Bronchial epithelial cell (primary cell): ENCODE measurements at regions not wholly inside any gene's neighbourhood (a gene's known extent, or its start where the extent isn't known, plus 50 kb on each side); places are given as distances from the start of the nearest gene placed in this dataset.
"Not testable (repeated sequence)": the region's sequence is repeated elsewhere in the genome, so short reads cannot be mapped to it uniquely, and the experiment has no call there.

ENCODE experiments used
- DNase-seq: peaks from one replicate; pipeline ENCODE4 v3.0.0-alpha.2; 2010; ENCODE audit warnings: low read depth
- FAIRE-seq: peaks from 2 replicates; lab custom pipeline; 2011; peaks lifted over from hg19 to GRCh38; lab: Jason Lieb, UNC
- H3K27me3 ChIP-seq: 2 replicates; pipeline ENCODE4 v1.5.1; 2011; ENCODE audit warnings: low read length; ENCODE audit not compliant: control insufficient read depth, insufficient read depth
- H3K36me3 ChIP-seq: 2 replicates; pipeline ENCODE4 v1.5.1; 2011; ENCODE audit warnings: low read length; ENCODE audit not compliant: control insufficient read depth, insufficient read depth
- H3K4me3 ChIP-seq: 2 replicates; pipeline ENCODE4 v1.5.1; 2011; ENCODE audit warnings: mild to moderate bottlenecking, low read depth, low read length, control low read depth
- CTCF ChIP-seq: IDR thresholded peaks from 2 replicates; pipeline ENCODE4 v1.5.1; 2011; ENCODE audit warnings: mild to moderate bottlenecking, moderate library complexity, low read length, control low read depth, inconsistent platforms; ENCODE audit not compliant: insufficient read depth, severe bottlenecking

- Histone ChIP-seq H3K36me3 (no peaks in the 10 kb centered on the region), H3K4me3 (no peak overlapping the region), H3K27me3 (no peaks in the 10 kb centered on the region)
- DNase-seq, result no peak
- no peak for FAIRE-seq
- TF ChIP-seq CTCF, result no peak
Observed at GRCh38 chr7:11266101-11266500, 292.4 kb downstream of the PHF14 start.

- no peaks in the 10 kb centered on the region for H3K27me3 ChIP-seq
- DNase-seq, result no peak
- TF ChIP-seq CTCF, result no peak
Observed at GRCh38 chr7:11272352-11272751, 298.7 kb downstream of the PHF14 start.

GRCh38 chr7:11274074-11274473 is 300.4 kb downstream of the PHF14 start:
- DNase-seq (no peak), FAIRE-seq (no peak)
- Histone ChIP-seq H3K36me3 (no peaks in the 10 kb centered on the region), H3K4me3 (no peak overlapping the region), H3K27me3 (no peaks in the 10 kb centered on the region)
- no peak for TF ChIP-seq CTCF

More at GRCh38 chr7:11272352-11272751, 298.7 kb downstream of the PHF14 start:
- no peak overlapping the region for H3K4me3 ChIP-seq
- FAIRE-seq, result no peak
- no peaks in the 10 kb centered on the region for H3K36me3 ChIP-seq

- Histone ChIP-seq H3K36me3 (no peaks in the 10 kb centered on the region), H3K4me3 (no peak overlapping the region), H3K27me3 (no peaks in the 10 kb centered on the region)
- DNase-seq, result no peak
- no peak for TF ChIP-seq CTCF
- FAIRE-seq, result no peak
Observed at GRCh38 chr7:11281953-11282352, 308.3 kb downstream of the PHF14 start.

GRCh38 chr7:11283584-11283983 is 309.9 kb downstream of the PHF14 start:
- not testable (repeated sequence) for DNase-seq, H3K36me3 ChIP-seq, FAIRE-seq, H3K4me3 ChIP-seq, H3K27me3 ChIP-seq

GRCh38 chr7:11290863-11291262 is 317.2 kb downstream of the PHF14 start:
- no peak for TF ChIP-seq CTCF

More at GRCh38 chr7:11290863-11291262, 317.2 kb downstream of the PHF14 start:
- FAIRE-seq (no peak), DNase-seq (no peak)
- no peaks in the 10 kb centered on the region for H3K27me3 ChIP-seq
- no peak overlapping the region for H3K4me3 ChIP-seq
- H3K36me3 ChIP-seq, result no peaks in the 10 kb centered on the region
